ENCODE measurements at regions not wholly inside any gene's neighbourhood (a gene's known extent, or its start where the extent isn't known, plus 50 kb on each side); places are given as distances from the start of the nearest gene placed in this dataset.
"Not testable (repeated sequence)": the region's sequence is repeated elsewhere in the genome, so short reads cannot be mapped to it uniquely, and the experiment has no call there.

DNA sequence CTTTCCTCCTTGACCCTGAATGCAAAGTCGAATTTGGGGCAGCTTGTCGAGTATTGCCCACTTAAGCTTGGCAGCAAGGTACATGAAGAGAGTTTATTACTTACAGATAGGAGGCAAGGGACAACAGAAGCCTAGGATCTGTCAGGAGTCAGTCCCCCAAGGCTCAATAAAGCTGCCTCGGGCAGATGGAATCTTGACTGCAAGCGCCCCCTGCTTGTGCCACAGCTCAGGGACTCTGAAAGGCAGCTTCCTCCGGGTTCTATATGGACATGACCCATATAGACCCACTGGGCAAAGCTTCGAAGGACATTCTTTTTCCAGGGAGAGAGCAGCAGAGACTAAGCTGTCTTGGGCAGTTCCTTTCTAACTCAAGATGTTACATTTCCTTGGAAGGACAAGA, 971.5 kb downstream of the EFNA5 start:
- DNase-seq, result no peak

DNA sequence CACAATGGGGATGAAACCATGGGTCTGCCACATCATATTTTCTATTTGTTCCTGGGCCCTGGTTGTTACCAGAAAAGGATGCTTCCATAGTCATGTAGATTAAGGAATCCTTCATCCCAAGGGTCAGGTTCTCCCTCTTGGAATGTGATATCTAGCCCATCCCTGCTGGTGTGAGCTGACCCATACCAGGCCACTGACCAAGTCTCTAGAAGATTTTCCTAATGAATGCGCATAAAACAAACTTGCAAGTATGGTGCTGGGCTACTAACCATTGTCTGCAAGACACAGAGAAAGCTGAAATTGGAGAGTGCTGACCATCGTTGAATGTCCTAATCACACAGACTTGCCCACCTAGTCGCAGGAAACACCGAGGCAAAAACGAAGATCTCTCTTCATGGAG, 972.6 kb downstream of the EFNA5 start:
- DNase-seq, result no peak

DNA sequence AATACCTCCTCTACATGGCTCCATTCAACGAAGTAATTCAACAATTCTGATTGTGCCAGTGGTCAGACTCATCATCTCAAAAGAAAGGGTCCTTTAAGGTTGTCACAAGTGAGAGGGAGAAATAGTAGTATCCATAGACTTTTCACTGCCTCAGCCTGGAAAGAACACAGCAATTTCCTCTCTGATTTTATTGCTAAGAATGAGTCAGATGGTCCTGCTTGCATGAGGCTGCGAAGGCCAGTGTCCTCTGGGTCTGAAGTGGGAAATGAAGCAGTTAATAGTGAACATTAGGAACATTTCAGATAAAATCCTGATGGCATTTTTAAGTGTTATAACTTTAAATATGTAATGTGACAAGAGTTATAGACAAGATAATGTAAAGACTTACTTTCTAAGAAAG, 979.0 kb downstream of the EFNA5 start:
- no peak for DNase-seq

DNA sequence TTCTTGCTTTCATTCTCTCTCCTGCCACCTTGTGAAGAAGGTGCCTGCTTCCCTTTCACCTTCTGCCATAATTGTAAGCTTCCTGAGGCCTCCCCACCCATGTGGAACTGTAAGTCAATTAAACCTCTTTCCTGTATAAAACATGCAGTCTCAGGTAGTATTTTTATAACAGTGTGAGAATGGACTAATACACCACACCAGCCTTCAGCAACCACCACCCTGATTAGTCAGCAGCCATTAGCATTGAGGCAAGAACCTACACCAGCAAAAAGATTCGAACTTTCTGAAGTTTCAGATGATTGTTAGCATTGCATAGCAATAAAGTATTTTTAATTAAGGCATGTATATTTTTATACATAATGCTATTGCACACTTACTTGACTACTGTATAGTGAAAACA, 980.2 kb downstream of the EFNA5 start:
- no peak for DNase-seq

DNA sequence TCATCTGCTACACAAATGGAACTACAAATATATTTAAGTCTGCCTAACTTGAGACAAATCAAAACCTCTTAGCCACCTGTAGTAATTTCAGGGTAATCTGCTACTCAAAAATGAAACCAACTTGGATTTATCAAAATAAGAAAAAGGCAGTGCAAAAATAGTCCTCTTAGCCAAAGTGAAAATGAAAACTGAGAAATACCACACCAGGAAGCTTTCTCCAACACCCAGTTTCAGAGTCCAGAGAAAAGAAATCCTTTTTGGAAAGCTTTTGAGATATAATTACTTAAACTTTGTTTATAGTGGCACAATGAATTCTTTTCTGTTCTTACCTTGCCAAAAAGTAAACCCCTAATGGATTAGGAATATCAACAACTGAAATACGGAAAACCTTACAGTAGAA, 990.4 kb downstream of the EFNA5 start:
- DNase-seq, result no peak

DNA sequence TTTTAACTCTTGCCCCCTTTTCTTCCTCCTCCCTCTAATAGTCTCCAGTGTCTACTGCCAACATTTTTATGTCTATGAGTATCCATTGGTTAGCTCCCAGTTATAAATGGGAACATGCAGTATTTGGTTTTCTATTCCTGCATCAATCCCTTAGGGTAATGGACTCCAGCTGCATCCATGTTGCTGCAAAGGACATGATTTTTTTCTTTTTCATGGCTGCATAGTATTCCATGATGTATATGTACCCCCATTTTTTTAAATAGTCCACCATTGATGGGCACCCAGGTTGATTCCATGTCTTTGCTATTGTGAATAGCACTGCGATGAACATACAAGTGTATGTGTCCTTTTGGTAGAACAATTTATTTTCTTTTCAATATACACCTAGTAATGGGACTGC, 993.7 kb downstream of the EFNA5 start:
- no peak for DNase-seq

DNA sequence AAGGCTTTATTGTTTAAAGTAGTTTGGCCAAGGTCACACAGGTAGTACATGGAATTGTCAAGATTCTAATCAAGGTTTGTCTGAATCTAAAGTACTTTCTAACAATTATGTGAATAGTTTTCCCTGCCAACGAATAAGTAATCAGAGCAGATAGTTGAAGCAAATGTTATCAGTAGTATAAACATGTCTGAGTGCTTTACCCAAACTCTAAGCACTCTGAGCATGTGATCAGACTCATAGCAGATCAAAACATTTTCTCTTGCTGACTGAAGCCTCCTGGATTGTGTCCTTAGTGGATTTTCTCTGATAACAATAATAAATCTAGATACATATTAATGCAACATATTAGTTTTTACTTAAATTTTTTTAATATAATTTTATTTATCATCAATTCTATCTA, 995.0 kb downstream of the EFNA5 start:
- DNase-seq, result no peak

DNA sequence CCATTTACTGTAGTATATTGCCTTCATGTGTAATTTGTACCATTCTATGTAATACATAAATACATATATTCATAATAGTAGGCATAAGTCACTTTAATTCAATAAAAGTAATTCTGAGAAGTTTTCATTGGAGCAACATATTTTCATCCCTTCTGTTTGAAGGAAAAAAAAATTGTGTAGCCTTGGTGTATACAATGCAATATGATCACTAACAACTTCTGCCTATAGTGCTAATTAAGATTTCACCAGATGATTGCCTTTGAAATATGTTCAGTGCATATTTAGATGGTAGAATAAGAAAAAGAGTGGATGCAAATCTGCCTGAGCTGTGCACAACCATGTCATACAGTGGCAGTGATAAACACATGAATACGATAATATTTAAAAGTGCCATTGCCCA, 996.8 kb downstream of the EFNA5 start:
- no peak for DNase-seq

DNA sequence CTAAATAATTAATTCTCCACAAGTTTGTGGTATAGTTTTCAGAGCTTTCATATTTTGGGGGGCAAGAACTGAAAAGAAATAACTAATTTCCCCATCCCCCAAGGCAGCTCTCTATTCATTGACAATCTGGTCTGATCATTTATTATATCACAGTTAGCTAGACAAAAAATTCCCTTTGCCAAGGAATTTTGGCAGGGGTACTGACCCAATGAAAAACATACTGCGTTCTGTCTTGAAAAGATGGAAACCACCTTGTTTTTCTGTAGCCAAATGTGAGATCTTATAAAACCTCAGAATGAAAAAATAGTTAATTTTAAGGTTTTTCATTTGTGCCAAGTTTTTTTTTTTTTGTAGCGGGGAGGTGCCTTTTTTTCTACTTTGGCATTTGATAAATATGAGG, 1008.9 kb downstream of the EFNA5 start:
- DNase-seq, result no peak

DNA sequence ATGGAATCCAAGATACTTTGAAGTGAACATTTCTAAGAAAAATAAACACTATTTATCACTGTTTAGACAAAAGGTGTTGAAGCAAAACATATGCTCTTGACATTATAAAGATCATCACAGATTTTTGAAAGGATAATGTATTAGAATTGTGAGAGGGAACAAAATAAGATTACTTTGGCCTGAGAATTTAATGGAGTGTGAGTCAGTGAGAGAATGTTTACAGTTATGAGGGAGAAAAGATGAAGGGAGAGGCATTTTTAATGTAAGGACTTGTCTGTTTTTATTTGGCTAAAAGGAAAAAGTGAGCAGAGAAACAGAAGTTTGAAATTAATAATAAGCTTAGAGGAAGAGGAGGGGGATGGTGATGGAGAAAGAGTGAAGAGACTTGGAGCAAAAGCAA, 1010.1 kb downstream of the EFNA5 start:
- DNase-seq, result no peak

DNA sequence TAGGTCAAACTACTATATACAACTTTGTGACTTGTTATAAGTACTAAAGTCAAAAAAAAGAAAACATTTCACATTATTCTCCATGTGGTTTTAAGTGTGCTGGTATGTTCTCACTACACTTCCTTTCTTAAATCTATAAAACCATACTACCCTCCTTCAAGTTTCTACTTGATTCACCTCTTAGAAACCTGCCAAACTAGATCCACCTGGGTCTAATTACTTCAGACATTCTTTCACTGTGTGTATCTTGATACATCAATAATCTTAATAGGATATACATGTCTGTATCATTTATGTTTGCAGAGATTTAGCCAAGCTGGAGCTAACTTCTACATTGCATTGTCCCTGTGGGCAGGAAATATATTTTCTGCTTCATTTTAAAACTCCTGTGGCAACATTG, 1012.6 kb downstream of the EFNA5 start:
- DNase-seq, result no peak

DNA sequence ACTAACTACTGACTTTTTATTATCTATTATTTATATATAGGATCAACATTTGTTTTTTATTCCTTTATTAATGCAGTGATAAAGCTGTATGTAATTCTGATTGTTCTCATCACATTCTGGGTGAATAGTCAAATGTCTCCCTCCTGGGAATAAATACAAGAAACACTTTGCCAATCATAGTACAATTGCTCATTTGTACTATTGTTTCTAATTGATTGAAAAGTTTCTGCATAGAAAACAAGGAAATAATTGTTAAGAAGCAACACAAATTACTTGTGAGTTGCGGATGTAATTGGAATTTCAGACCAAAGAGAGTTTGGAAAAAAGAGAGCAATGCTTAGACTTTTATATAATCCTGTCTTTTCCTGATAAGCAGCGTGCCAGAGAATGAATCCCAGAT, 1013.9 kb downstream of the EFNA5 start:
- DNase-seq, result no peak

DNA sequence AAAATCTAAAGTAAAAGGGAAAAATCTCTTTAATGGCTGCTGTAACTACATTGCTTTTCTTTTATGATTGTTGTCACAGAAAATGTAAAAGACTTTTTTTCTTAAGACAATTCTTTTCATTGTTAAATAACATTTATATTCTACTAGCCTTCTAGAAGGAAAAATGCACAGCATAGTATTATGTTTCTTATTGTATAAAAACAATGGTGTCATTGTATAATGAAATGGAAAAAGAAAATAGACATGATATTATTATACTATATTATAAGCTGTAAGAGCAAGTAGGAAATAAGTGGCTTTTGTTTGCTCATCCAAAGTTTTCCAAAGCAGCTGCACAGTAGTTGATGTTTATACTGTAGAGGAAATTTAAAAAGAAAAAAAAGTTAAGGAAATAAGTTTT, 1021.7 kb downstream of the EFNA5 start:
- DNase-seq, result no peak

DNA sequence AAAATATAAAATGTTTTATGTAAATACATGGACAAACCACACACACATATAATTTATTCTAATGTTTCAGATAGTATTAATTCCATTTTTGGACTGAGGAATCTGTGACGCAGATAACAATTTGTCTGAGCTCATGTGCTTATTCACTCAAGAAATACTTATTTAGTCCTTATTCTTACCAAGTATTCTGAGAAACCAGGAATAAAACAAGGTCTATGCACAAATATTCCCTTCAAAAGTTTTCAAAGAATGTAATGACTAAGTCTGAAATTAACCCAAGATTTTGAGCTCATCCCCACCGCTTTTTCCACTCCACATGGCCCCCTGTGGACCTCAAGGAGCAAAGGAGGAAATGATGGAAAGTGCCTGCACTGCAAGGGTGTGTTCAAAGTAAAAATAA, 1022.3 kb downstream of the EFNA5 start:
- DNase-seq, result no peak

DNA sequence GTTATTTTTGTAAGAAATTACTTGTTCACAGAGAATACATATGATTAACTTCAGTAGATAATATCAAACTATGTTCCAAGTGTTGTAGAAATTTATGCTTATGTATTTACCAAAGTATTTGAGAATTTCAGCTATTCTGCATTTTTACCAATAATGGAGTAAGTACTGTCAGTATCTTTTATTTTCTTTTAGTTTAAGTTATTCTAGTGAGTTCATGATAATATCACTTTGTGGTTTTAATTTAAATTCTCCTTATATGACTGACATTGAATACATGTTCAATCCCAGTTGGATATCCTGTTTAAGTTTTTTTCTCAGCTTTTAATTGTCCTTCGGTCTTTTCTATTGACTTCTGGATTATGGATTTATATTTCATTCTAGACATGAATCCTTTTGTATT, 1024.6 kb downstream of the EFNA5 start:
- no peak for DNase-seq

DNA sequence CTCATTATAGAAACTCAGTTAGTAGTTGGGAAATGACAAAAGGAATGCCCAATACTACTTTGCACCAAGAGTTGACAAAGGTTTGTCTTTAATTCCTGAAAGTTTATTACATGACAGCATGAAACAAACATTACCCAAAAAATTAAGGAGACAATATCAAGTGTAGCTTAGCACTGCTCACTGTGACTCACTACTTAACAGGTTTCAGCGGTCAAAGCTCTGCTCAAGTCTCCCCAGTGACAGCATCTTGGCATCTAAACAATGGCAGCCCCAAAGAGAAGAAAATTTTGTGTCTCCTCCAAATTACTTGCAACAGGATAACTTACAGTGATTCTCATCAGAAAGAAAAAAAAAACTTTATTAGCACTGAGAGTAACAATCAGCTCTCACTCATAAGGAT, 1030.2 kb downstream of the EFNA5 start:
- DNase-seq, result no peak

DNA sequence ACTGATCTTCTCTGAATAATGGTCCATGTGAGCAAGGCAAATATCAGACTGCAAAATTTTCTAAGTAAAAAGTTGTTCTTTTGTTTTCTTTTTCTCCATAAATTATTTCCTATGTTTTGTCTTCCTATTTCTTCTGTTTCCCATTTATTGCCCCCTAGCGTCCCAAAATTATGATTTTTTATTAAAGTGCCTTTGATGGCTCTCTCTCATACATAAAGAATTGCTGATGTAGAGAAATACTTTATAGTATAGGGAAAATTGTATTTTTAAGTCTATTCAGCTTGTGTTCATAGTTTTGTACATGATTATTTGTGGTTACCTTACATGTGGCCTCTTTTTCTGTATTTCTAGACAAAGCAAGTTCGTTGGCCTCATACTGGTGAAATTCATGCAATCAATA, 1031.2 kb downstream of the EFNA5 start:
- no peak for DNase-seq

DNA sequence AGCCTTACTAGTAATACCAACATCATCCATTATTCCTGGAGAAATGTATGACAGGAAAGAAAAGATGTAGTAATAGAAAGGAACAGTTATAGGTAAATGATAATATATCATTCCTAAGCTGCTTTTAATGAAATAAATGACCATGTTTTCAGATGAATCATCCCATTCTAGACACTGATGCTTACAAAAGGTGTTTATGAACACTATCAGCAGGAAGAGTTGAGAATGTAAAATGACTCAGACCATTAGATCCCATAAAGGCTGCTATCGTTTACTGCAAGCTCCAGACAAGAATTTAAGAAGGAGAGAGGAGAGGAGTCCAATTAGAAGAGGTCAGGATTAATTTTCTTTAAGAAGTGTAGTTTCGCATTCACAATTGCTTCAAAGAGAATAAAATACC, 1033.5 kb downstream of the EFNA5 start:
- DNase-seq, result no peak

DNA sequence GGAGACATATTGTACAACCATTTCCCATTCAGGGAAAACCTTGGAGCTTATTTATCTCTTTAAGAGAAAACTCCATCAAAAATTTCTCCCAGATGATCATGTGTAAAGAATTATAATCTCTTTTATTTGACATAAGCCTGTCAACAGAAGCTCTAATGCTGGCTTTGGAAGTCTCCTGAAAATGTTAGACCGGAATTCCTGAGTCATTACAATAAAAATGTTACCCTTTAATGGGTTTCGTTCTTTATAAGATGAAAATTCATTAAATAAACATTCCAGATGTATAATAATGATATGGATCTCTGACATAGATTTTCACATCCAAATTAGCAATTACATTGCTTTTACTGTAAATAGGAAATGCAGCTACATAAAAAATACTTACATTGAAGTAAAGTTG, 1036.4 kb downstream of the EFNA5 start:
- no peak for DNase-seq

DNA sequence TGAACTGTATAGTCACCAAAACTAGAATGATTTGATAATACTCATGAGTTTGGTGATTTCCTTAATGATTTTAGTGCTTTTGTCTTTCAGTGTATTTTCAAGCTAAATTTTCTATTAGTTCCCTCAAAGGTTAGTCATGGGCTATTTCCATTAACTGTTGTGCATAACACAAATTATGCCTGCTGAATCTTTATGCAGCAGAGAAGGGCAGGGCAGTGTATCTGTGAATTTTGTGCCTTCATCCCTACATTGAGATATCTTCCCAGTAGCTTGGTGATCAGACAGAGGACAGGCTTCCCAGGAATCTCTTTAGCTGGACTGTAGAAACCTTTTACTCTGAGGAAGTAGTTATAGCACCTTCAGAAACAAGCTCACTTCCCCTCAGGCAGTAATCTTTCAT, 1036.9 kb downstream of the EFNA5 start:
- DNase-seq, result no peak

DNA sequence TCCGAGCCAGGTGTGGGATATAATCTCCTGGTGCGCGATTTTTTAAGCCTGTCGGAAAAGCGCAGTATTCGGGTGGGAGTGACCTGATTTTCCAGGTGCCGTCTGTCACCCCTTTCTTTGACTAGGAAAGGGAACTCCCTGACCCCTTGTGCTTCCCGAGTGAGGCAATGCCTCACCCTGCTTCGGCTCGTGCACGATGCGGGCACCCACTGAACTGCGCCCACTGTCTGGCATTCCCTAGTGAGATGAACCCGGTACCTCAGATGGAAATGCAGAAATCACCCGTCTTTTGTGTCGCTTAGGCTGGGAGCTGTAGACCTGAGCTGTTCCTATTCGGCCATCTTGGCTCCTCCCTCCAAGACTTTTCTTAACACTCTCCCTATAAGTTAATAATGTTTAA, 1042.3 kb downstream of the EFNA5 start:
- not testable (repeated sequence) for DNase-seq

DNA sequence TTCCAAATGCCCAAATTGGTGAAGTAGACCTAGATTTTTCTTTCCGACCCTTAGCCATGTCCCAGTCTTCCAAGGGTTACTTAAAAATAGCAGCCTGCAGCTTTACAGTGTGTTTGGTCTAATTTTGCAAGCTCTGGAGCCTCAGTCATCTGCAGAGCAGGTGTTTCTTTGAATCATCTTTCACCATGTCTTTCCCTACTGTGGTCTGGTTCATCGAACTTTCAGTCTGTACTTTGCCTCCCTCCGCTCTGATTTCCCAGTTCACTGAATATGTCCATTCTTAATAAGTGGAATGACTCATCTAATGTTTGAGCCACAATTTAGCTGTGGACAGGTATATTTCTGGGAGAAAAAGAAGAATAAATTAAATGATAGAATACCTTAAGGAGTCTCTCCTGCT, 1060.7 kb downstream of the EFNA5 start:
- no peak for DNase-seq

DNA sequence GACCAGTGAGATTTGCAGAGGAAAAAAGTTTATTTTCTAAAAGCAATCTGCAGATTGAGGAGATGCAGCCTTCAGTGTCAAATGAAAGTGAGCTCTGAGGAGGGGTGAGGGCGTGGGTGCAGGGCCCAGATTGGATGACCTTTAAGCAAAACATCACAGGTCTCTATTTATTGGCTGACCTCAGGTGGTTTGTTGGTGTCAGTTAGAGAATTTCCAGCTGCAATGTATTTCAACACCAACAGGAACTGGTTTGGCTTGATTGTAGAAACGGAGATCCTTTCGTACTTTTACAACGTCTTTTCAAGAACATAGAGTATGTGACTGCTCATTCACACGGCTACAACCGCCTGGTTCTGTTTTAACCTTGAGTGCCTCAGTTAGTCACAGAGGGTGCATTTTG, 1069.1 kb downstream of the EFNA5 start:
- peak; percentile 10 for DNase-seq

DNA sequence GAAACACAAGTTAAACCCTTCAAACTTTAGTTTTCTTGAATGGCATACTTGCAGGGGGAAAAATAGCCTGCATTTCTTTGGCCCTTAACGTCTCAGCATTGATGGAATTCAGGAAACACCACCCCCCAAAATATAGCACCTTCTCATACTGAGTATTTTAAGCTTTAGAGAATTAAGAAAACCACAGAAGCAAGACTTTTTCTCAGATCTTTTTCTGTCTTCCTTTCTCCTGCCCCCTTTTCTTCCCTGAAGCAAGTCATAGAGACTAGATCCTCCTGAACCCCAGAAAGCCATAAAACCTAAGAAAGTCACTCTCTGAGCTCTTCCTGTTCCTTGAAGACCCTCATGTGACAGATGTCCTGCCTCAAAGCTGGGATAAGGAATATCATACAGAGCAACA, 1069.9 kb downstream of the EFNA5 start:
- no peak for DNase-seq

DNA sequence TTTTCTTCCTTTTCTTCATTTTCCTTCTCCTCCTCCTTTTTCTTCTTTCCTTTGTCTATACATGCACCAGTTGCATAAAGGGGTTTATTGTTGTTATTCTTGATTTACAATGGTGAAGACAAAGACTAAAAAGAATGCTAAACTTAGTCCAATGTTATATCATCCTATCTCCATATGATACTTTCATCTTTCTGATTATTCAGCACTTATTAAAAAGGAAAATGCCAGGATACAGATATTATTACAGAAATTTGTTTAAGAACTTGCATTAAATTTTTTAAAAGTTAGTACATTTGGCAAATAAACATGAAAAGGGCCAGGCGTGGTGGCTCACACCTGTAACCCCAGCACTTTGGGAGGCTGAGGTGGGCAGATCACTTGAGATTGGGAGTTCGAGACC, 1074.9 kb downstream of the EFNA5 start:
- DNase-seq, result no peak

DNA sequence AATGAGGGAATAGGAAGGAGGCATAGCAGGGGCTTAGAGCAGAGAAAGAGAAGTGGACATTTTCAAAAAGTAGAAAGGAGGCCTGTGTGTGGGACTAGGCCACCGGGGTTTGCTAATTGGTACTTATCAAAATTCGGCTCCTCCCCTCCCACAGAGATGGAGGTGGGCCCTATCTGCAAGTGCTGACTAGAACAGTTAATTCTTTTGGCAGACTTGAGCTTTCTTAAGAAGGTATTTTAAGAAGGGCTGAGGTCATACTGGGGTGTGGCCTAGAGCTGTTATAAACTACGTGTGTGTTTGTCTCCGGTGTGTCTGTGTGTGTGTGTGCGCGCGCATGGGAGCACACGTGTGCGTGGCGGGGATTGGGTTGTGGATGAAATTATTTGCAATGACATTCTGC, 1086.5 kb downstream of the EFNA5 start:
- no peak for DNase-seq
